H9 (cell line): ENCODE measurements at regions not wholly inside any gene's neighbourhood (a gene's known extent, or its start where the extent isn't known, plus 50 kb on each side); places are given as distances from the start of the nearest gene placed in this dataset.

ENCODE experiments used
- DNase-seq: peaks from one replicate; pipeline ENCODE4 v3.0.0-alpha.2; 2017
- H2AFZ ChIP-seq: one replicate; pipeline ENCODE4 v1.6.1; 2013; ENCODE audit warnings: mild to moderate bottlenecking, low read length, control low read depth, moderate library complexity
- H2AK5ac ChIP-seq: 2 replicates; pipeline ENCODE4 v1.6.1; 2013; ENCODE audit warnings: low read length, control low read depth, mixed read lengths; ENCODE audit not compliant: insufficient read length
- H2BK120ac ChIP-seq: one replicate; pipeline ENCODE4 v1.6.1; 2013; ENCODE audit warnings: low read depth, mild to moderate bottlenecking, low read length, control low read depth, inconsistent platforms; ENCODE audit not compliant: poor library complexity, severe bottlenecking
- H2BK12ac ChIP-seq: 2 replicates; pipeline ENCODE4 v1.6.1; 2013; ENCODE audit warnings: low read length, control low read depth, mixed read lengths, low read depth; ENCODE audit not compliant: insufficient read length
- H2BK15ac ChIP-seq: 2 replicates; pipeline ENCODE4 v1.6.1; 2013; ENCODE audit warnings: low read depth, low read length, control low read depth
- H2BK20ac ChIP-seq: one replicate; pipeline ENCODE4 v1.6.1; 2013; ENCODE audit warnings: low read depth, mild to moderate bottlenecking, low read length, control low read depth, inconsistent platforms; ENCODE audit not compliant: poor library complexity, severe bottlenecking
- H2BK5ac ChIP-seq: 2 replicates; pipeline ENCODE4 v1.6.1; 2013; ENCODE audit warnings: low read length, control low read depth, mixed read lengths; ENCODE audit not compliant: insufficient read length
- H3K14ac ChIP-seq: 2 replicates; pipeline ENCODE4 v1.6.1; 2013; ENCODE audit warnings: low read length, control low read depth; ENCODE audit not compliant: insufficient read depth
- H3K18ac ChIP-seq: 2 replicates; pipeline ENCODE4 v1.6.1; 2013; ENCODE audit warnings: low read depth, mild to moderate bottlenecking, mixed read lengths, low read length, control low read depth; ENCODE audit not compliant: insufficient read length
- H3K23ac ChIP-seq: 2 replicates; pipeline ENCODE4 v1.6.1; 2013; ENCODE audit warnings: low read length, control low read depth, mixed read lengths, low read depth; ENCODE audit not compliant: insufficient read length
- H3K23me2 ChIP-seq: 2 replicates; pipeline ENCODE4 v1.6.1; 2013; ENCODE audit warnings: low read depth, mild to moderate bottlenecking, mixed read lengths, low read length, control low read depth; ENCODE audit not compliant: insufficient read length, poor library complexity, severe bottlenecking
- H3K27ac ChIP-seq: 2 replicates; pipeline ENCODE4 v1.5.1; 2013; ENCODE audit warnings: low read length, control low read depth, mixed read lengths, low read depth; ENCODE audit not compliant: insufficient read length
- H3K27me3 ChIP-seq: 2 replicates; pipeline ENCODE4 v1.6.1; 2013; ENCODE audit warnings: low read length, control low read depth, inconsistent platforms; ENCODE audit not compliant: insufficient read depth
- H3K4ac ChIP-seq: 2 replicates; pipeline ENCODE4 v1.6.1; 2013; ENCODE audit warnings: low read depth, mild to moderate bottlenecking, control low read depth, inconsistent platforms, low read length, moderate library complexity
- H3K4me1 ChIP-seq: 2 replicates; pipeline ENCODE4 v1.6.1; 2013; ENCODE audit warnings: low read length, control low read depth, inconsistent platforms; ENCODE audit not compliant: insufficient read depth
- H3K4me2 ChIP-seq: 2 replicates; pipeline ENCODE4 v1.6.1; 2013; ENCODE audit warnings: low read length, control low read depth, mixed read lengths; ENCODE audit not compliant: insufficient read length, insufficient read depth
- H3K56ac ChIP-seq: 2 replicates; pipeline ENCODE4 v1.6.1; 2013; ENCODE audit warnings: low read depth, mild to moderate bottlenecking, mixed read lengths, low read length, control low read depth; ENCODE audit not compliant: insufficient read length
- H3K79me1 ChIP-seq: 2 replicates; pipeline ENCODE4 v1.6.1; 2013; ENCODE audit warnings: low read depth, mild to moderate bottlenecking, moderate library complexity, low read length, control low read depth, inconsistent platforms; ENCODE audit not compliant: insufficient read depth, poor library complexity, severe bottlenecking
- H3K79me2 ChIP-seq: 2 replicates; pipeline ENCODE4 v1.6.1; 2013; ENCODE audit warnings: low read length, control low read depth, inconsistent platforms; ENCODE audit not compliant: insufficient read depth
- H3K9ac ChIP-seq: 2 replicates; pipeline ENCODE4 v1.6.1; 2013; ENCODE audit warnings: low read length, control low read depth, mixed read lengths; ENCODE audit not compliant: insufficient read length; ENCODE audit errors: extremely low read depth
- H3K9me3 ChIP-seq: one replicate; pipeline ENCODE4 v1.6.1; 2013; ENCODE audit warnings: low read depth, low read length, inconsistent platforms; ENCODE audit not compliant: control insufficient read depth
- H3T11ph ChIP-seq: one replicate; pipeline ENCODE4 v1.6.1; 2013; ENCODE audit warnings: mild to moderate bottlenecking, low read length, control low read depth, inconsistent platforms
- H4K20me1 ChIP-seq: one replicate; pipeline ENCODE4 v1.6.1; 2013; ENCODE audit not compliant: control insufficient read depth, insufficient read length, insufficient read depth
- H4K5ac ChIP-seq: 2 replicates; pipeline ENCODE4 v1.6.1; 2013; ENCODE audit warnings: low read depth, mild to moderate bottlenecking, mixed read lengths, low read length, control low read depth; ENCODE audit not compliant: insufficient read length
- H4K8ac ChIP-seq: replicated peaks from 2 replicates; pipeline ENCODE4 v1.6.1; 2013; ENCODE audit warnings: low read length, control low read depth, mixed read lengths, low read depth; ENCODE audit not compliant: insufficient read length
- H4K91ac ChIP-seq: 2 replicates; pipeline ENCODE4 v1.6.1; 2013; ENCODE audit warnings: low read depth, mild to moderate bottlenecking, moderate library complexity, mixed read lengths, low read length, control low read depth; ENCODE audit not compliant: insufficient read length
- H3K27ac Mint-ChIP-seq, 3 experiments: 2 replicates in 2 of 3; 3 replicates in 1 of 3; pipeline ENCODE4 v1.8.0; 2020 to 2021; ENCODE audit warnings: mixed read lengths in 3 of 3, mild to moderate bottlenecking in 1 of 3, moderate library complexity in 1 of 3
- H3K27me3 Mint-ChIP-seq: 2 replicates; pipeline ENCODE4 v1.8.0; 2021; ENCODE audit warnings: low read depth, mild to moderate bottlenecking, moderate library complexity, mixed read lengths
- H3K36me3 Mint-ChIP-seq, 3 experiments: 2 replicates in 2 of 3; 3 replicates in 1 of 3; pipeline ENCODE4 v1.8.0; 2020 to 2021; ENCODE audit warnings: low read depth in 3 of 3, mixed read lengths in 3 of 3; ENCODE audit not compliant: insufficient read depth in 1 of 3
- H3K4me1 Mint-ChIP-seq, 2 experiments: 2 replicates each; pipeline ENCODE4 v1.8.0; 2020; ENCODE audit warnings: mixed read lengths in 2 of 2
- H3K4me3 Mint-ChIP-seq, 2 experiments: 2 replicates in 1 of 2; 3 replicates in 1 of 2; pipeline ENCODE4 v1.8.0; 2020 to 2021; ENCODE audit warnings: mild to moderate bottlenecking in 2 of 2, mixed read lengths in 2 of 2, moderate library complexity in 1 of 2
- H3K9me3 Mint-ChIP-seq, 2 experiments: 2 replicates in 1 of 2; 3 replicates in 1 of 2; pipeline ENCODE4 v1.8.0; 2020; ENCODE audit warnings: mild to moderate bottlenecking in 2 of 2, mixed read lengths in 2 of 2, moderate library complexity in 1 of 2
- CTCF ChIP-seq: fragments of 200-600 bp; sonication (generic); conservative IDR thresholded peaks from 3 replicates; pipeline ENCODE4 v1.8.0; 2021; ENCODE audit warnings: antibody characterized with exemption, mild to moderate bottlenecking
- WGBS: extraction: QIAGEN DNeasy Blood & Tissue Kit; methylation state at CpG from one replicate; pipeline ENCODE4 v1.1.7; 2013; ENCODE audit warnings: missing lambda C conversion rate, low lambda C conversion rate, mixed read lengths; ENCODE audit not compliant: insufficient read length; ENCODE audit errors: extremely low coverage; 5-methylcytosine and 5-hydroxymethylcytosine counted together

GRCh38 chr17:72359274-72359673 is 238.5 kb downstream of the SOX9 start:
- Histone ChIP-seq H3K18ac (no peak overlapping the region), H2BK20ac (no peak overlapping the region), H2AK5ac (no peak overlapping the region), H3K4me2 (no peak overlapping the region), H2AFZ (no peak overlapping the region), H3K27ac (no peak overlapping the region), H2BK15ac (no peak overlapping the region), H3K9me3 (no peaks in the 10 kb centered on the region), H4K91ac (no peak overlapping the region), H2BK120ac (no peak overlapping the region), H3K9ac (no peak overlapping the region), H4K5ac (no peak overlapping the region), H4K20me1 (no peaks in the 10 kb centered on the region), H3K27me3 (no peaks in the 10 kb centered on the region), H3T11ph (no peak overlapping the region), H4K8ac (no peak overlapping the region), H2BK5ac (no peak overlapping the region), H3K4ac (no peak overlapping the region), H3K56ac (no peak overlapping the region), H2BK12ac (no peak overlapping the region), H3K23me2 (no peaks in the 10 kb centered on the region), H3K4me1 (no peaks in the 10 kb centered on the region), H3K79me1 (no peaks in the 10 kb centered on the region), H3K14ac (no peak overlapping the region), H3K79me2 (no peaks in the 10 kb centered on the region), H3K23ac (no peak overlapping the region)
- no peaks in the 10 kb centered on the region; a peak in 3 of 5 replicates for H3K9me3 Mint-ChIP-seq
- H3K36me3 Mint-ChIP-seq, result no peaks in the 10 kb centered on the region
- WGBS, result no CpG with 5 or more reads among the region's 2 CpGs
- DNase-seq, result no peak
- peaks cover 3 to 4% of the 10 kb centered on the region in 2 experiments; a peak in 3 of 4 replicates for H3K4me1 Mint-ChIP-seq
- H3K27me3 Mint-ChIP-seq, result peaks cover 9% of the 10 kb centered on the region
- TF ChIP-seq CTCF, result no peak
- H3K4me3 Mint-ChIP-seq, result no peak overlapping the region
- H3K27ac Mint-ChIP-seq, result no peak overlapping the region
